Large intestine (tissue), 3 donors: ENCODE measurements at regions not wholly inside any gene's neighbourhood (a gene's known extent, or its start where the extent isn't known, plus 50 kb on each side); places are given as distances from the start of the nearest gene placed in this dataset.

Source experiments
- DNase-seq, 2 donors: peaks; one replicate each; pipeline versions ENCODE4 v3.0.0 to v3.0.0-alpha.2; 2013
- H3K27ac ChIP-seq: one replicate; pipeline ENCODE4 v1.5.1; 2013; ENCODE audit warnings: low read length
- H3K27me3 ChIP-seq: 2 replicates; pipeline ENCODE4 v1.6.1; 2013; ENCODE audit warnings: low read length; ENCODE audit not compliant: control insufficient read depth, insufficient read depth
- H3K36me3 ChIP-seq: 2 replicates; pipeline ENCODE4 v1.6.1; 2013; ENCODE audit warnings: low read length; ENCODE audit not compliant: control insufficient read depth, insufficient read depth
- H3K4me1 ChIP-seq: one replicate; pipeline ENCODE4 v1.6.1; 2013; ENCODE audit warnings: low read length; ENCODE audit not compliant: control insufficient read depth, insufficient read depth
- H3K4me3 ChIP-seq: one replicate; pipeline ENCODE4 v1.5.1; 2013; ENCODE audit warnings: low read length
- H3K9me3 ChIP-seq: one replicate; pipeline ENCODE4 v1.6.1; 2013; ENCODE audit warnings: mild to moderate bottlenecking, low read depth, low read length, moderate library complexity; ENCODE audit not compliant: control insufficient read depth
- WGBS: methylation state at CpG from one replicate; pipeline ENCODE4 v1.1.5; 2013; ENCODE audit warnings: low lambda C conversion rate; ENCODE audit not compliant: insufficient coverage; 5-methylcytosine and 5-hydroxymethylcytosine counted together

DNA sequence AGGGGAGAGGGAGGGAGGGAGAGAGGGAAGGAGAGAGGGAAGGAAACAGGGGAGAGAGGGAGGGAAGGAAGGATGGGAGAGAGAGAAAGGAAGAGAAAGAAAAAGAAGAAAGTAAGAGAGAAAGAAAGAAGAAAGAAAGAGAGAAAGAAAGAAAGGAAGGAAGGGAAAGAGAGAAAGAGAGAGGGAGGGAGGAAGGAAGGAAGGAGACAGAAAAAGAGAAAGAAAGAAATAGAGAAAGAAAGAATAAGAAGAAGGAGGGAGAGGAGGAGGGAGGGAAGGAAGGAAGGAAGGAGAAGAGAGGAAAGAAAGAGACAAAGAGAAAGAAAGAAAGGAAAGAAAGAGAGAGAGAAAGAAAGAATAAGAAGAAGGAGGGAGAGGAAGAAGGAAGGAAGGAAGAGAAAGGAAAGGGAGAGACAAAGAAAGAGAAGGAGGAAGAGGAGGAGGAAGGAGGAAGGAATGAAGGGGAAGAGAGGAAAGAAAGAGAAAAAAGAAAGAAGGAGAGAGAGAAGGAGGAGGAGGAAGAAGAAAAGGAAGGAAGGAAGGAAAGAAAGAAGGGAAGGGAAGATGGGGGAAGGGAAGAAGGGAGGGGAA, 189.6 kb downstream of the PARM1 start:
- no peak overlapping the region for H3K27ac ChIP-seq
- peaks cover 2% of the 10 kb centered on the region for H3K4me1 ChIP-seq
- H3K9me3 ChIP-seq = peaks cover 15% of the 10 kb centered on the region
- DNase-seq = no peak
- H3K4me3 ChIP-seq = no peak overlapping the region
- no peaks in the 10 kb centered on the region for H3K27me3 ChIP-seq
- no peaks in the 10 kb centered on the region for H3K36me3 ChIP-seq

GRCh38 chr4:75118739-75119138, 185.8 kb downstream of the PARM1 start:
- no peak for DNase-seq
- Histone ChIP-seq H3K9me3 (peaks cover 15% of the 10 kb centered on the region), H3K27ac (no peak overlapping the region), H3K4me3 (no peak overlapping the region), H3K4me1 (no peaks in the 10 kb centered on the region), H3K27me3 (no peaks in the 10 kb centered on the region), H3K36me3 (no peaks in the 10 kb centered on the region)
- WGBS = 93% methylated on average over 3 of the region's 4 CpGs

DNA sequence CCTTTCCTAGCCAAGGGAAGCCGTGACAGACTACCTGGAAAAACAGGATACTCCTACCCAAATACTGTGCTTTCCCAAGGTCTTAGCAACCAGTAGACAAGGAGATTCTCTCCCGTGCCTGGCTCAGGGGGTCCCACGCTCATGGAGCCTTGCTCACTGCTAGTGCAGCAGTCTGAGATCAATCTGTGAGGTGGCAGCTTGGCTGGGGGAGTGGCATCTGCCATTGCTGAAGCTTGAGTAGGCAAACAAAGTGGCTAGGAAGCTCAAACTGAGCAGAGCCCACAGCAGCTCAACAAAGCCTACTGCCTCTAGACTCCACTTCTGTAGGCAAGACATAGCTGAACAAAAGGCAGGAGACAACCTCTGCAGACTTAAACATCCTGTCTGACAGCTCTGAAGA, 177.1 kb downstream of the PARM1 start:
- H3K27me3 ChIP-seq = no peaks in the 10 kb centered on the region
- no peaks in the 10 kb centered on the region for H3K4me1 ChIP-seq
- no peaks in the 10 kb centered on the region for H3K36me3 ChIP-seq
- no peak overlapping the region for H3K27ac ChIP-seq
- H3K4me3 ChIP-seq = no peak overlapping the region
- no CpG with 5 or more reads among the region's 3 CpGs for WGBS
- H3K9me3 ChIP-seq = no peaks in the 10 kb centered on the region
- DNase-seq = no peak

DNA sequence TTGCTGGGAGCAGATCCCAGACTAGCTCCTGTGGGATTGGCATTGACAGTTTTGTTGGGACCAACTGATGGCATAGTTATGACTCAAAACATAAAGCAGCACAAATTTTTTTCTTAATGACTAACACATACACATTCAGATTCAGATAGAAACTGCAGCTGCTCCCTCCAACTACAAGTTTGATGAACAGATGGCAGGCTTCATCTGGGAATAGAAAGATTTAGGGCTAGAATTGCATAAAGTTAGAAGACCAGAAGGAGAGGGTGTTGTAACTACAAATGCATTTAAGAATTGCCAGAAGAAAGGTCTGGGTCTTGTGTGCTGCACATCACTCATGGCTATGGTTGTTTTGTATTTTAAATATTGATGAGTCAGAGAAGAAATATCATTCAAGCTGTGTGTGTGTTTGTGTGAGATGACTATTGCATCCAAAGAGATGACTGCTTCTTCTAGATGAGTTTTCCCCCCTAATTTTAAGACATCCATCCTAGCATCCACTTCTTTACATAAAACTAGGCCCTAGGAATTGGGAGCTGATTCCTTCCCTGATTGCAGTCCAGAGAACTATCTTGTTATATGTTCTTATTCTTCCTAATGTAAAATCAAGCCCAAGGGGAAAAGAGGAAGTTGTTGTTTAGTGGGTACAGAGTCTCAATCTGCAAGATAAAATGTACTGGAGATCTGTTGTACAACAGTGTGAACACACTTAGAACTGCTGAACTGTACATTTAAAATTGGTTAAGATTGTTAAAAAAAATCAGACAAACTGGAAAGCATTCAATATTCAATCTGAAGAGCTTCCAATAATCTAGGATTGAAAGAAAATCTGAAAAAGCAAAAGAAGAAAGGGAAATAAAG, 175.1 kb downstream of the PARM1 start:
- Histone ChIP-seq H3K27ac (no peak overlapping the region), H3K4me1 (no peaks in the 10 kb centered on the region), H3K4me3 (no peak overlapping the region), H3K9me3 (no peaks in the 10 kb centered on the region), H3K27me3 (no peaks in the 10 kb centered on the region), H3K36me3 (no peaks in the 10 kb centered on the region)
- DNase-seq = no peak

- Histone ChIP-seq H3K4me1 (no peaks in the 10 kb centered on the region), H3K27me3 (no peaks in the 10 kb centered on the region), H3K9me3 (peaks cover 1% of the 10 kb centered on the region), H3K36me3 (no peaks in the 10 kb centered on the region), H3K4me3 (no peak overlapping the region), H3K27ac (peak overlapping the region; percentile 49)
- DNase-seq = no peak
These were observed 169.8 kb downstream of the PARM1 start for GRCh38 chr4:75102787-75103085.

DNA sequence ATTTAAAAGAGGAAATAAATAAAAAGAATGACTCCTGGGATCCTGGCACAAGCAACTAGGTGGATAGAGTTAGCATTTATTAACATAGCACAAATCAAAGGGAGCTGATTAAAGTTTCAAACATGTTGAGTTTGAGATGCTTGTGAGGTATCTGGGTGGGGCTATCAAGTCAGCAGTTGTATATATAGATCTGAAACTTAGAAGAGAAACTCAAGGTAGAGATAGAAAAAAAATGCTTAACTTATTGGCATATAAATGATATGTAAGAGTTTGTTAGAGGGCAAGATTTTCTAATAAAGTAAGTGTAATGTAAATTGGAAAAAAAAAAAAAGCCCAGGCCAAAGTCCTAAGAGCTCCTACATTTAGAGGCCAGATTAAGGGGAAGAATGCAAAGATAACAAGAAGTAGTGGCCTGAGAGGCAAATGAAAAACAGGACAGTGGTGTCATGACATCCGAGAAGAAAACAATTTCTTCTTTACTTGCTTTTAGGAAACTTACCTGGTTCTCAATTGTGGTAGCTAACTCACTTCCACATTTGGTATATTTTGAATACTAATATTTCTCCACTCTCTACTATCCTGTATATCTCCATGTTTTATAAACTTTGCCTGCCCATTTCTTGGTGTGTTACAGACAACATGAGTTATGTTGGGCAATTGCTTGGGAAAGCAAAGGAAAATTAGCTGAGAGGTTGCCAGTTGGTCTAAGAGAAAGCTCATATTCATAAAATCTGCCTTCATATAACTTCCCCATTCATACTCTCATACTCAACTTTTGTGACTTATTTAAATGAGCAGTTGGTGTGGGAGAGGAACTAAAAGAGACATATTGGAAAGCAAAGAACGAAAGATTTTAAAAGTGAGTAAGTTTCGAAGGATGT, 169.2 kb downstream of the PARM1 start:
- no peak overlapping the region for H3K4me3 ChIP-seq
- no peaks in the 10 kb centered on the region for H3K4me1 ChIP-seq
- DNase-seq = peak in 1 of 2 donors; percentile 44
- H3K27ac ChIP-seq = peak overlapping the region; percentile 49
- peaks cover 7% of the 10 kb centered on the region for H3K9me3 ChIP-seq
- H3K36me3 ChIP-seq = no peaks in the 10 kb centered on the region
- H3K27me3 ChIP-seq = no peaks in the 10 kb centered on the region
- 100% methylated on average over 3 of the region's 3 CpGs for WGBS
